Ascending aorta (tissue), 2 donors: ENCODE measurements at regions not wholly inside any gene's neighbourhood (a gene's known extent, or its start where the extent isn't known, plus 50 kb on each side); places are given as distances from the start of the nearest gene placed in this dataset.

Experiments
- DNase-seq, 2 donors: peaks; one replicate each; pipeline ENCODE4 v3.0.0-alpha.2; 2019; ENCODE audit warnings: low spot score in 2 of 2
- H3K27ac ChIP-seq, 2 donors: fragments of 200-600 bp; sonication (generic); one replicate each; pipeline ENCODE4 v1.5.1; 2016 to 2017; ENCODE audit warnings: mild to moderate bottlenecking in 1 of 2
- H3K27me3 ChIP-seq: fragments of 200-600 bp; sonication (generic); one replicate; pipeline ENCODE4 v1.5.1; 2017
- H3K36me3 ChIP-seq, 2 donors: fragments of 200-600 bp; sonication (generic); one replicate each; pipeline ENCODE4 v1.5.1; 2016
- H3K4me1 ChIP-seq, 2 donors: fragments of 200-600 bp; sonication (generic); one replicate each; pipeline ENCODE4 v1.5.1; 2016 to 2017; ENCODE audit warnings: mild to moderate bottlenecking in 1 of 2
- H3K4me3 ChIP-seq, 2 donors: fragments of 200-600 bp; sonication (generic); one replicate each; pipeline ENCODE4 v1.5.1; 2016 to 2017; ENCODE audit warnings: mild to moderate bottlenecking in 1 of 2
- H3K9me3 ChIP-seq, 2 donors: fragments of 200-600 bp; sonication (generic); one replicate each; pipeline ENCODE4 v1.5.1; 2016
- CTCF ChIP-seq, 3 experiments: fragments of 200-600 bp in 2 of 3; fragments of 450-650 bp in 1 of 3; sonication (generic) in 2 of 3; IDR thresholded peaks; one replicate each; pipeline ENCODE4 v1.5.1; 2016 to 2019; ENCODE audit warnings: antibody characterized with exemption in 3 of 3, mild to moderate bottlenecking in 1 of 3, moderate library complexity in 1 of 3
- intact Hi-C: fragments of 100-400 bp; cut with DNase I; formaldehyde crosslinking; loops from one replicate; pipeline ENCODE4 v1.15.1; 2023

GRCh38 chr11:80948781-80949180, 1508.0 kb upstream of the TENM4 start:
- H3K27ac ChIP-seq: no peak overlapping the region
- intact Hi-C loops: no loop called here
- H3K27me3 ChIP-seq: no peaks in the 10 kb centered on the region
- no peak overlapping the region for H3K4me3 ChIP-seq
- no peak for DNase-seq
- no peaks in the 10 kb centered on the region for H3K4me1 ChIP-seq
- H3K36me3 ChIP-seq: no peaks in the 10 kb centered on the region
- no peaks in the 10 kb centered on the region for H3K9me3 ChIP-seq
- no peak for TF ChIP-seq CTCF (IDR thresholded peaks at IDR 0.05)

- H3K27ac ChIP-seq: no peak overlapping the region
- no peak for TF ChIP-seq CTCF (IDR thresholded peaks at IDR 0.05)
- no peaks in the 10 kb centered on the region for H3K27me3 ChIP-seq
- no peaks in the 10 kb centered on the region for H3K4me1 ChIP-seq
- intact Hi-C loops: no loop called here
- no peaks in the 10 kb centered on the region for H3K9me3 ChIP-seq
- no peaks in the 10 kb centered on the region for H3K36me3 ChIP-seq
- H3K4me3 ChIP-seq: no peak overlapping the region
- DNase-seq: no peak
Observed at GRCh38 chr11:80944758-80945157, 1503.9 kb upstream of the TENM4 start.

GRCh38 chr11:80943226-80943625, 1502.4 kb upstream of the TENM4 start:
- intact Hi-C loops: no loop called here
- Histone ChIP-seq H3K4me1 (no peaks in the 10 kb centered on the region), H3K9me3 (no peaks in the 10 kb centered on the region), H3K27me3 (no peaks in the 10 kb centered on the region), H3K27ac (no peak overlapping the region), H3K4me3 (no peak overlapping the region), H3K36me3 (no peaks in the 10 kb centered on the region)
- TF ChIP-seq CTCF (IDR thresholded peaks at IDR 0.05): no peak
- no peak for DNase-seq

GRCh38 chr11:80937842-80938241, 1497.0 kb upstream of the TENM4 start:
- no peak overlapping the region for H3K4me3 ChIP-seq
- TF ChIP-seq CTCF (IDR thresholded peaks at IDR 0.05): no peak
- no peaks in the 10 kb centered on the region for H3K36me3 ChIP-seq
- no peaks in the 10 kb centered on the region for H3K9me3 ChIP-seq
- no peak for DNase-seq
- intact Hi-C loops: no loop called here
- H3K27ac ChIP-seq: no peak overlapping the region
- H3K27me3 ChIP-seq: no peaks in the 10 kb centered on the region
- H3K4me1 ChIP-seq: no peaks in the 10 kb centered on the region

- intact Hi-C loops: no loop called here
Observed at GRCh38 chr11:80930038-80930437, 1489.2 kb upstream of the TENM4 start.

More at GRCh38 chr11:80930038-80930437, 1489.2 kb upstream of the TENM4 start:
- Histone ChIP-seq H3K4me3 (no peak overlapping the region), H3K4me1 (no peaks in the 10 kb centered on the region), H3K36me3 (no peaks in the 10 kb centered on the region), H3K9me3 (no peaks in the 10 kb centered on the region), H3K27me3 (no peaks in the 10 kb centered on the region), H3K27ac (no peak overlapping the region)
- no peak for DNase-seq
- TF ChIP-seq CTCF (IDR thresholded peaks at IDR 0.05): no peak
